DMS79 treated with DMSO at 0.1 percent for 48 hours (cell line): ENCODE measurements at regions not wholly inside any gene's neighbourhood (a gene's known extent, or its start where the extent isn't known, plus 50 kb on each side); places are given as distances from the start of the nearest gene placed in this dataset.

Source experiments
- DNase-seq: peaks from one replicate; lab custom pipeline; 2025; lab: John Stamatoyannopoulos, UW

DNA sequence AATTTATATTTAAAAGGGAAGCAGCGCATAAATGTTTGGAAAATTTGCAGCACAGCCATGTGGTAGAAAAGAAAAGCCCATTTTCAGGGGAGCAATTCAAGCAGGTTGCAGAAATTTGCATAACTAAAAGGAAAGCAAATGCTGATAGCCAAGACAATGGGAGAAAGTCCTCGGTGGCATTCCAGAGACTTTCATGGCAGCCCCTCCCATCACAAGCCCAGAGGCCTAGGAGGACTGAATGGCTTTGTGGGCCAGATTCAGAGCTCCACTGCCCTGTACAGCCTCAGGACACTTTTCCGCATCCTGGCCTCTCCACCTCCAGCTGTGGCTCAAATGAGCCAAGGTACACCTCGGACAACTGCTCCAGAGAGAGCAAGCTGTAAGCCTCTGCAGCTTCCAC, 462.9 kb downstream of the CDK5RAP2 start:
- no peak for DNase-seq

DNA sequence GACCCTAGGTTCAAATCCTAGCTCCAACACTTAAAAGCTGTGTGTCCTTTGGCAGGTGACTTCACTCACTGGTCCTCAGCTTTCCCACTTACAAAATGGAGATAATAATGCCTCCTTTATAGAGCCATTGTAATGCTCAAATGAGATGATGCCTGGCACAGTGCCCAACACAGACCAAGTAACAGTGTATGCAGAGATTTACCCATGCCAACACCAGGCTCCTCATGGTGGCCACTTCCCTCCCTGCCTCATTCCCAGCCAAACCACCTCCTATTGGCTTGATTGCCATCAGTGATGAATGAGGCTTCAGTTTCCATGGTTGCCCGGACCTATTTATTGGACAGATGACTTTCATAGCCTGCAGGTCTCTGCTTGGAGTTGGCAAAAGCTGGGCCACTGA, 469.4 kb downstream of the CDK5RAP2 start:
- no peak for DNase-seq

DNA sequence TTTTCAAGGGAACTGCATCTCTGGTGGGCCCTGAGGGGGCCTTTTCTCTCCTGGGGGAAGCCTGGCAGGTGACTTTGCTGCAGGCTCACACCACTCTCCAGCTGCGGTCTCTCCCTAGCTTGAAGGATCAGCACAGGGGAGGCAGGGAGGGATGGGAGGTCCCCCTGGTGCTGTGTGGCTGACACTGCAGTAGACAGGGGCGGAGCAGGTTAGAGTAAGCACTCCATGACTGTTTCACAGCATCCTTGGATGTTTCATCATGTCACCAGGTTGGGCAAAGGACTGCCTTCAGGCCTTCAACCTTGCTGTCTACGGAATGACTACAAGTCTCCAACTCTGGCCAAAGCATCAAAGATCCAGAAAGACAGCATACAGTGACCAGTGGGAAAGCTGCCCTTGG, 470.7 kb downstream of the CDK5RAP2 start:
- DNase-seq: no peak

DNA sequence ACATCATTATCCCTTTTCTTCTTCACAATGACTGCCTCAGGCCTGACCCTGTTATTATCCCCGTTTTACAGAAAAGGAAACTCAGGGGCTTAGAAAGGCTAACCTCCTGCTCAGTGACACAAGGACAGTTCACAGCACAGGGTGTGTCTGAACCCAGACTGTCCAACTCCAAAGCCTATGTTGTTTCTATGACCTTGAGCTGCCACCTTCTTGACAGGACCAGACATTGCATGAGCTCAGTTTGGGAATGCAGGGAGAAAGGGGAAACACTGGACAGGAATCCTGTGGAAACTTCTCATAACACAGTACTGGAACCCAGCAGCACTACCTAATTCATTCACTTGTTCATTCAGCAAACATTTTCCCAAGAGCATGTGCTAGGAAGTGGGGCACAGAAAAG, 472.8 kb downstream of the CDK5RAP2 start:
- DNase-seq: no peak

DNA sequence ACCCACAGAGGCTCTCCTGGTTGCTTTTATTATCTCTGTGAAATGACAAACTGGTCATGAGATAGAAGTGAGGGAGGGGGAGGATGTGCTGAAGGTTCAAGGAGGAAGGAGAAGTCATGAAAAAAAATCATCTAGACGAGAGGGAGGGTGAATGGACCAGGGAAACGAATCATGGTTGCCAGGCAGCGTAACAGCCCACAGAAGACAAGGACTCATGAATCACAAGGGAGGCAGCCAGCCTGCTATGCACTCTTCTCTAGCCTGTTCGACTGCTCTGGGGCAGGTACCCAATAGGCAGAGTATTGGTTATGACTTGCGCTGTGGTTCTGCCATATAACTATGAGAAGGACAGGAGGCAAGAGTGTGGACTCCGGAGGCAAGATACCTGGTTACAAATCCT, 475.2 kb downstream of the CDK5RAP2 start:
- no peak for DNase-seq

DNA sequence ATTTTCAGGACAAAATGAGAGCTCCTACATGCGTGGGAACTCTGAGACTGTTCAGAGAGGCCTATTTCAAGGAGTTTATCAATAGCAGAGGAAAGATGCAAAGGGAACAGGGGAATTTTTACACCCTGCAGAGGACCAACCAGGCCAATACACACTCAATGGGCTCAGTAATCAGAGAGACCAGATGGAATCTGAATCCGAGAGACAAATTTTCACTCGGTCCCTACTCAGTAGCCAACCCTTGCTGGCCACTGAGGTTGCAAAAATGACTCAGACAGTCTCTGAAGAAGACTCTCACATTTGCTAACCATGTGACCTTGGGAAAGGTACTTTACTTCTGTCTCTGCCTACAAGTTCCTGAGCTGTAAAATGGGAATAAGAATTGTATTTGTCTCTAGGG, 479.4 kb downstream of the CDK5RAP2 start:
- DNase-seq: no peak

DNA sequence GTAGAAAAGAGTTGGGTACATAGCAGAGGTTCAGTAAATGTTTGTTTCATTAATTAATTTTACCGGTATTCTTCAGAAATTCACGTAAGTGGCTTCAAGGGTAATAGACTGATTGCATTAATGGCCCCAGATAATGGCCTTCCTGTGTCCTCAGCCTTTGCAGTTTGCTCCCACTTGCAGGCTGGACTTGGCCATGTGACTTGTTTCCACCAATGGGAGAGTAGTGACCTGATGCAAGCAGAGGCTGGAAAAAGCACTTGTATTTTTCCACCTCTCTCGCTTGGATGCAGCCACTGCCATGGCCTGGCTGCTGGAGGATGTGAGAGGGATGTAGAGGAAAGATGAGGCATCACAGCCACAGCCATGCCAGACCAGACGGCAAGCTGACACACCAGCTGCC, 480.9 kb downstream of the CDK5RAP2 start:
- no peak for DNase-seq

DNA sequence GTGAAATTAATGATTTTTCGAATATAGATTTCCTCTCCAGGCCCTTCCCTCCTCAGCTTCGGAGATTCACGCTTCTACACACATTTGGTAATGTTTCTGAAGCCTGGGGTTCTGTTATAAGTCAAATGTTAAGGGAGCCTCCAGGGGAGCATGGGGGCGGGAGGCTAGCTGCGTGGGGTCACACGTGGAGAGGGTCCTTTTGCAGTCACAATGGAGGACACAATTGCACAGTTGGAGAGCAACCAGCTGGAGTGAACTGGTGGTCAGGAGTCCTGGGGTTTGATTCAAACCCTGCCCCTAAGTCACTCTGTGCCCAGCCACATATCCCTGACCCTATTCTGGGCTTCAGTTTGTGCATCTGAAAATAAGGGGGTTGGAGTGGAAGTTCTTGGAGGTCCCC, 481.4 kb downstream of the CDK5RAP2 start:
- DNase-seq: no peak

DNA sequence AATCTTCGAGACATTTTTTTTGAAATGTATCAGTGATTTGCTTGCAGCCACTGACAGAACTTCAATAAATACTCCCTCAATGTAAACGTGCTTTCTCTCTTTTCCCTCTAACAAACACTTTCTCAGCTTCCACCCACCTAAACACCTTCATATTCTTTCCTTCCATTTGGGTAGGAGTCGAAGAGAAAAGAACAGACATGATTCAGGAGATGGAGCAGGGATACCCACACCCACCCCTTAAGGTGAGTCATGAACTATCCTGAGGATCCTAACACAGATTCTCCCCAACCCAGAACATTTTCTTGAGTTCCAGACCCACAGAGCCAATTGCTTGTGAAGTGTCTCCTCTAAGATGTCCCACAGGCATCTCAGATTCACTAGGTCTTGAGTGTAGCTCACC, 488.8 kb downstream of the CDK5RAP2 start:
- DNase-seq: no peak

DNA sequence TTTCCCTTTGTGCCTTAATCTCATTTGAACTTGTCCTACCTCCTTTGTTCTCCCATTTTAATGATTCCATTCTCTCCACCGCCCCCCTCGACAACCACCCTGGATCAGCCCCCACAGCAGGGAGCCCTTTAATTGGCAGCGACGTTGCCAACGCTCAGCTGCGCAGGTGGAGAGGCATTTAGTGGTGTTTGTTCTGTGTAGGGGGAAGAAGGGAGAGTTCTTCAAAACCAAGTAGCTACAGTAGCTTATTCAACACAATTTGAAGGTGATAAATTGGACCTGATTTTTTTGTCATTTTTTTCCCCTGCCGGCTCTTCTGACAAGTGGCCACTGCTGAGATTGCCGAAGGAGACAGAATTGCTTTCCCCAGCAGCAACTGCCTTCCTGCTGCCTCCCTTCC, 499.1 kb downstream of the CDK5RAP2 start:
- DNase-seq: no peak

DNA sequence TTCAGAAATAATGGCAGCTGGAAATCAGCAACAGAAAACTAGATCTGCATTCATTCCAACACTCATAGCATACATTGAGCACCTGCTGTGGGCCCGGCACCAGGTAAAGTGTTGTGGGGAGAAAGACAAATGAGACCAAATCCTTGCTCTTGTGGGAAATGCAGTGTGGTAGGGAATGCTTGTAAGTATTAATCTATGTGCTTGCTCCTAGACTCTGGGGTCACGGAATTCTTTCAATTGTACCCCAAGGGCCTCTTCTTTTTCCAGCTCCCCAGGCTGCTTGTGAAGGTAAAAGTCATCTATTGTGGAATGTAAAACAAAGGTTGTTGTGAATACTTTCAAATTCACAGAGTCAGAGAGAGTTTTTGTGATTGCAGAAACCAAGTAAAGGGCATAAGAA, 501.9 kb downstream of the CDK5RAP2 start:
- no peak for DNase-seq

DNA sequence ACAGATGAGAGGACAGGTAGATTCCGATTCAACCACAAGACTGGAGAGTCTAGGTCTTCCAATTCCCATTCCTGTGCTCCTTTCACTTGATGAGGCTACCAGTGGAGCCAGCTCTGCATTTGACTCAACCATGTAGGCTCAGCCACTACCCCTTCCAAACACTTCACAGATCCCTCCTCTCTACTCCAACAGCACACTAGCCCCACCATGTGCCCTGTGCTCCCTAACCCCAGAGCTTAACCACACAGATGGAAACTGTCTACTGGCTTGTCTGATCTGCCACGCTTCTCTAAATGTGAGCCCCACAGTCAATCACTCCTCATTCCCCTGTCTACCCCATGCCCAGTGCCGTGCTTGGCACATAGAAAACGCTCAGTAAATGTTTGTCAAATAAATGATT, 508.2 kb downstream of the CDK5RAP2 start:
- DNase-seq: no peak

DNA sequence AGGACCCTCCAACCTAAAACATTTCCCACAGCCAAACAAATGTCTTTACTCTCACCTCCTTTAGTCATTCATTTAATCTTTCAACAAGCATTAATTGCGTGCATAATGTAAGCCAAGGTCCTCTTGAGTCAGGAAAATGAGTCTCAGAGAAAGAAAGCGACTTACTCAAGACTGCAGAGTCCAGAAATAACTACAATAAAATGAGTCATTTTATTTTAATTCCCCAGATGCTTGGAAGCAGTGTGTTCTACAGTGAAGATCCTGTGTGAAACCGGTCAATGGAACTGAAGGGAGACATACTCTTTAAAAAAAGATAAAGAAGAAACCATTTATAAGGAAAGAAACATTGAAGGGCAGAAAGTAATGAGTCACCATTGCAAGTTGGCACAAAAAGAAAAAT, 513.7 kb downstream of the CDK5RAP2 start:
- DNase-seq: no peak

DNA sequence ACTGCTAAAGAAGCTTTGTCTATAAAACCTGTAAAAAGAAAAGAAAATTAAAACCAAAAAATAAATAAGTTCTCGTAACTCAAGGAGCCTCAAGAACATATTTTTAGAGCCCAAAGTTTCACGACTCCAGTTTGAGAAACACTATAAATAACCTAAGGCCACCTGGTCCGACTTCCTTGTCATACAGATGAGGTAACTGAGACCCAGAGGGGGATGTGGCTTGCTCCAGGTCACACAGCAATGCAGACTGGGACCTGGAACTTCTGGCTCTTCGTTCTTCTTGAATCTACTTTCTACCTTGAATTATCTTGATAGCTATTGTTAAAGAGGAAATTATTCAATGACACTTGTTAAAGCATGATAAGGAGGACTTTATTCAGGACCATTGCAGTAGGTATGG, 514.8 kb downstream of the CDK5RAP2 start:
- no peak for DNase-seq

DNA sequence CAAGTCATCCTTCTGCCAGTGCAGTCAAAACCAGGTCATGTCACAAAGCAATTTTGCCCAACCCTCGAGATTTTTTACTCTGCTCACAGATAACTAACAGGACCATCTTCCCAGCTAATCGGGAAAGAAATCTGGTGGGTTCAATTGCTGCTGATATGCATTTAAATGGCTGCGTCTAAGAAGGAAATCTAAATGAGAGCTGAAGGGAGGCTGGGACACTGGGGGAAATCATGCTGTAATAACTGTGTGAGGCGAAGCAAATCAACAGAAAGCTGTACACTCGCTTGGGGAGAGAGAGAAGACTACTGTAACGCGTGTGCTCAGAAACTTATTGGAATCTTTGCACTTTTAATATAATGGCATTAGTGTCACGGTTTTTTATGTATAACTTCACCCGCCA, 535.0 kb downstream of the CDK5RAP2 start:
- DNase-seq: no peak

DNA sequence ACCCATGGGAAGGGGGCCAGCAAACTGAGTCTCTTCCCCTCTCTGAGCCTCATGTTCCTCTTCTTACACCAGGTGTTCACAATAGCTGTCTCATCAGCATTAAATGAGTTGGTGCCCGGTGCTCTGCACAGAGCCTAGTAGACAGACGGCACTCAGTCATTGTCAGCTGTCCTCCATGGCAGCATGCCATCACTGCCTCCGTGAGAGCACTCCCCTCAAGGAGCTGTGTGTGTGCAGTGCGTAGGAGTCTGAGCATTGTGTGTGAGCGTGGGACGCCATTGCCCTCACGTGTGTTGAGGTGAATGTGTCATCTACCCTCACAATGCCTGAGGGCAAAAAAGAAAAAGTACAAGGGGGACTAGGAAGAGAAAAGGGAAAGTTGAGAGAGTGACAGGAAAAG, 536.5 kb downstream of the CDK5RAP2 start:
- no peak for DNase-seq

DNA sequence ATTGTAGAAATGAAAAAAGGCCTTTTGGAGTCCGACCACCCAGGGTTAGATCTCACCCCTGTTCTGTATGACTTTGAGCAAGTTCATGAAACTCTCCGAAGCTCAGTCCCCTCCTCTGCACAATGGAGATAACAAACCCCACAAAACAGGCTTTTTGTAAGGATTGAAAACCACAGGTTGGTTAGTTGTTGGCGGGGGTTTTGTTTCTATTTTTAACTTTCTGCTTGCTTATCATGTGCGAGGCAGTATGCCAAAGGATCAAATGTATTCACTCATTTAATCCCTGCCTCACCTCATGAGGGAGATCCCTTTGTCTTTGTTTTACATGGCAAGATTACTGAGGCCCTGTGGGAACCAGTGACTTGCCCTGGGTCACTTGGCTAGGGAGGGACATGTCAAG, 539.1 kb downstream of the CDK5RAP2 start:
- DNase-seq: no peak

DNA sequence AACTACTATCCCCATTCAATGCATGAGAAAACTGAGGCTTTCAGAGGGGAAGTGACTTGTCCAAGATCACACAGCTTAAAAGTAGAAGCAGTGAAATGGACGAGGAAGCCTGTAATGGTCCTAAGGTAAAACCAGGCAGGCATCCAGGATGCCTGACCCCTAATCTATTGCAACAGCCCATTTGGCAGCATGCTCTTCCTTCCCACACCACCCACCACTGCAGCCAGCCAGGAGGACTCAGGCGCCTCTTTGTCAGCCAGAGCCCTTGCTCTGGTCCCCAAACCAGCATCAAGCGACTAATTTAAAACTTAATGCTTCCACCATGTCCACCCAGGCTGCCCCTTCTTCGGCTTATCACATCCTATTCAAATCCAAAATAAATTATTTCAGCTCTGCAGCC, 541.6 kb downstream of the CDK5RAP2 start:
- DNase-seq: no peak

DNA sequence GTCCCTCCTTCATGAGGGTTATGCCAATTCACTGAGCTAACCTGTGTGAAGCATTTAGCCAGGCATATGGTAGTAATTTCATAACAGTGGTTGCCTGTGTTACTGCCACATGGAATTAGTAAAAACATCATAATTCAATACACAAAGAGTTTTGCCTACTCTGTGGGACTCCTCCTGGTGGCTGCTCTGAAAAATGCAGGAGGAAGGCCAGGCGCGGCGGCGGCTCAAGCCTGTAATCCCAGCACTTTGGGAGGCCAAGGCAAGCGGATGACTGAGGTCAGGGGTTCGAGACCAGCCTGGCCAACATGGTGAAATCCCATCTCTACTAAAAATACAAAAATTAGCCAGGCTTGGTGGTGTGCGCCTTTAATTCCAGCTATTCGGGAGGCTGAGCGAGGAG, 547.3 kb downstream of the CDK5RAP2 start:
- DNase-seq: no peak

DNA sequence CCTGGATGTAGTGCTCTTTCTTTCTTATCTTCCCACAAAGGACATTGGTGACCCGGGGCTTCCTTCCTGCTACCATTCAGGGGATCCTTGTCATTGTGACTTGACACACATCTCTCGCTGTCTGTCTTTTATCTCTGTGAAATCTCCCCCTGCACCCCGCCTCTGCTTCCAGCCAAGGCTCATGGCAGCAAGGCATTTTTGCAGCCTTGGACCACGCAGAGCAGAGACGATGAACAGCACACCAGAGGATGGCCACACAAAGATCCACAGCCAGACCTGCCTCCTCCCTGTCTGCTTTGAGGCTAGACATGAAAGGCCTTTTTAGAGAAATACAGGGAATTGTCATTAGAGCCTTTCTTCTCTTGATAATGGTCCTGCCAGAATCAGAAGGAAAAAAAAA, 549.1 kb downstream of the CDK5RAP2 start:
- DNase-seq: no peak

DNA sequence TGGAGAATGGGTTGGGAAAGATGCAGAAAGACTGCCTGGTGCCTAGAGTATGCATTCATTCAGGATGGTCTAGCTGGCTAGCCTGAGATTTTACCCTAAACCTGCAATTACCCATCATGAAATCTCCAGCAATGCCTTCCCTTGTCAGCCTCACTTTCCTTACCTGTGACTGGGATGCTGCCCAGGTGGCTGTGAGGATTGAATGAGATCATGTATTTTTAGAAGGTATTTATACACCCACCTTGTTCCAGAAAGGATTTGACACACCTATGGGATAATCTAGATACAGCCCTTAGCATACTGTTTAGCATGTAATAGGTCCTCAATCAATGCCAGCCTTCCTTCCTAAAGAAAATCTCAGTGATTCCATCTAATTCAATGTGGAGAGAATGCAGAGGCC, 561.4 kb downstream of the CDK5RAP2 start:
- no peak for DNase-seq

DNA sequence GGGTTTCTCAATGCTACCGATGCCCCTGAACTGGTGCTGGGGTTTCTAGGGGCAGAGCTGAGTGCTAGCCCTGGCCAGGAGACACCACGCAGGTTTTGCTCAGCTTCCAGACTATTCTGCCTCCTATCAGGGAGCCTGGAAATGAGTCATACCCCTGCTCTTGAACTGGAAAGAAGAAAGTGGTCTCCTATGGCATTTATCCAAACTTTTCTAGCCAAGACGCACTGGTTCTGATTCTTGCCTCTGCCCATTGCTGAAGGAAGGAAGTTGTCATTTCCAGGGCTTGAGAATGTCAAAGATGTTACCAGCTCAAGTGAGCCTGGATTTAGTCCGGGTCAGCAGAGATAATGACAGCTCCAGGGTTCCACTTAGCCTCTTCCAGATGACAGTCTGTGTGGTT, 561.9 kb downstream of the CDK5RAP2 start:
- DNase-seq: no peak

DNA sequence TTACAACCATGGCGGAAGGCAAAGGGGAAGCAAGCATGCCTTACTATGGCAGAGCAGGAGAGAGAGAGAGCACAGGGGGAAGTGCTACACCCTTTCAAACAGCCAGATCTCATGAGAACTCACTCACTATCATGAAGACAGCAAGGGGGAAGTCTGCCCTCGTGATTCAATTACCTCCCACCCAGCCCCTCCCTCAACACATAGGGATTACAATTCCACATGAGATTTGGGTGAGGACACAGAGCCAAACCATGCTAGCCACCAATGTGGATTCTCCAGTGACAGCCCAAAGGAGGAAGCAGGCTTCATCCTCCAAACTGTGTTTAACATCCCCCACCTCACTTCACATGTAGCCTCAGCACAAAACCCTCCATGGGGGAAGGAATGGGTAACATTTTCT, 563.7 kb downstream of the CDK5RAP2 start:
- no peak for DNase-seq

DNA sequence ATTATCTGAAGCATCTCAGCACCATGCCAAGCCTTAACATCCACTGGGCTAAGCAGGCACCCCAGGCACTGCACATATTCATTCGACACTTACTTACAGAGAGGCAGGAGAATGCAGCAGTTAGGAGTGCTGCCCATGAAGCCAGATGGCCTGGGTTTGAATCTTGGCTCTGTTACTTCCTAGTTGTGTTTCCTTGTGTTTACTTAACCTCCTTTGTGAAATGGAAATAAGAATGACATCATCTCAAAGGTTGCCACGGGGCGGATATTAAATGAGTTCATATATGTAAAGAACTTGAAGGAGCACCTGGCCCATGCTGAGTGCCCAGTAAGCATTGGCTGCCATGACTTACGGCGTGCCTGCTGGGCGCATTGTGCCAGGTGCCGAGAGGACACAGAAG, 565.2 kb downstream of the CDK5RAP2 start:
- no peak for DNase-seq

DNA sequence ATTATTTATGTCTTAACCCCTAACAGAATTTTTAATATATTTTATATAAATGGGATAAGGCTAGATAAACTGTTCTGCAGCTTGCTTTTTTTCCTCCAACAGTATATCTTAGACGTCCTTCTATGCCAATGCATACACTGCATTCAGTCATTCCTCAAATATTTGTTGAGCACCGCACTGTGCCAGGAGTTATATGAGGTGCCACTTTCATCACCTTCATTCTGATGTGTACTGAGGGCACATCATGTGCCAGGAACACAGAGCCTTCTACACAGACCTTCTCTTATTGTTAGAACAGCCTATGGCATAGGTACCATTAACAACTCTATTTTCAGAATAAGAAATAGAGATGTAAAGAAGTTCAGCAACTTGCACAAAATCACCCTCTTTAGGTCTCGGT, 570.1 kb downstream of the CDK5RAP2 start:
- DNase-seq: no peak
